Femur (tissue), 1 donor: ENCODE measurements at regions not wholly inside any gene's neighbourhood (a gene's known extent, or its start where the extent isn't known, plus 50 kb on each side); places are given as distances from the start of the nearest gene placed in this dataset.
"Not testable (repeated sequence)": the region's sequence is repeated elsewhere in the genome, so short reads cannot be mapped to it uniquely, and the experiment has no call there.

ENCODE experiments used
- DNase-seq: peaks from one replicate; pipeline ENCODE4 v3.0.0-alpha.2; 2017

GRCh38 chr4:179626687-179627086 is 2184.4 kb upstream of the AGA start:
- no peak for DNase-seq

- DNase-seq: no peak
Measured at GRCh38 chr4:179631321-179631720, 2189.1 kb upstream of the AGA start.

- DNase-seq: no peak
Measured at GRCh38 chr4:179634862-179635261, 2192.6 kb upstream of the AGA start.

- no peak for DNase-seq
Measured at GRCh38 chr4:179662522-179662921, 2220.3 kb upstream of the AGA start.

- no peak for DNase-seq
Measured at GRCh38 chr4:179663641-179664429, 2221.6 kb upstream of the AGA start.

- DNase-seq: no peak
Measured at GRCh38 chr4:179664430-179665027, 2222.3 kb upstream of the AGA start.

GRCh38 chr4:179666226-179666625 is 2224.0 kb upstream of the AGA start:
- no peak for DNase-seq

- DNase-seq: no peak
Measured at GRCh38 chr4:179671609-179672008, 2229.4 kb upstream of the AGA start.

GRCh38 chr4:179678093-179678814 is 2236.0 kb upstream of the AGA start:
- no peak for DNase-seq

- not testable (repeated sequence) for DNase-seq
Measured at GRCh38 chr4:179683661-179684060, 2241.4 kb upstream of the AGA start.

GRCh38 chr4:179692222-179692621 is 2250.0 kb upstream of the AGA start:
- no peak for DNase-seq

GRCh38 chr4:179695175-179695574 is 2252.9 kb upstream of the AGA start:
- no peak for DNase-seq

GRCh38 chr4:179698321-179698720 is 2256.1 kb upstream of the AGA start:
- DNase-seq: no peak

GRCh38 chr4:179709961-179710624 is 2267.9 kb upstream of the AGA start:
- DNase-seq: no peak

GRCh38 chr4:179719766-179720450 is 2277.7 kb upstream of the AGA start:
- no peak for DNase-seq

GRCh38 chr4:179726491-179726890 is 2284.3 kb upstream of the AGA start:
- not testable (repeated sequence) for DNase-seq

- DNase-seq: no peak
Measured at GRCh38 chr4:179728305-179728704, 2286.1 kb upstream of the AGA start.

- not testable (repeated sequence) for DNase-seq
Measured at GRCh38 chr4:179736820-179737219, 2294.6 kb upstream of the AGA start.

GRCh38 chr4:179738822-179739221 is 2296.6 kb upstream of the AGA start:
- DNase-seq: no peak

GRCh38 chr4:179747218-179747910 is 2305.1 kb upstream of the AGA start:
- DNase-seq: no peak

GRCh38 chr4:179748837-179749236 is 2306.6 kb upstream of the AGA start:
- DNase-seq: no peak

- no peak for DNase-seq
Measured at GRCh38 chr4:179750374-179750773, 2308.1 kb upstream of the AGA start.
